ENCODE measurements at regions not wholly inside any gene's neighbourhood (a gene's known extent, or its start where the extent isn't known, plus 50 kb on each side); places are given as distances from the start of the nearest gene placed in this dataset.

GRCh38 chr7:35371221-35371620 is 117.3 kb upstream of the TBX20 start:
- TF ChIP-seq, protein P1, sequence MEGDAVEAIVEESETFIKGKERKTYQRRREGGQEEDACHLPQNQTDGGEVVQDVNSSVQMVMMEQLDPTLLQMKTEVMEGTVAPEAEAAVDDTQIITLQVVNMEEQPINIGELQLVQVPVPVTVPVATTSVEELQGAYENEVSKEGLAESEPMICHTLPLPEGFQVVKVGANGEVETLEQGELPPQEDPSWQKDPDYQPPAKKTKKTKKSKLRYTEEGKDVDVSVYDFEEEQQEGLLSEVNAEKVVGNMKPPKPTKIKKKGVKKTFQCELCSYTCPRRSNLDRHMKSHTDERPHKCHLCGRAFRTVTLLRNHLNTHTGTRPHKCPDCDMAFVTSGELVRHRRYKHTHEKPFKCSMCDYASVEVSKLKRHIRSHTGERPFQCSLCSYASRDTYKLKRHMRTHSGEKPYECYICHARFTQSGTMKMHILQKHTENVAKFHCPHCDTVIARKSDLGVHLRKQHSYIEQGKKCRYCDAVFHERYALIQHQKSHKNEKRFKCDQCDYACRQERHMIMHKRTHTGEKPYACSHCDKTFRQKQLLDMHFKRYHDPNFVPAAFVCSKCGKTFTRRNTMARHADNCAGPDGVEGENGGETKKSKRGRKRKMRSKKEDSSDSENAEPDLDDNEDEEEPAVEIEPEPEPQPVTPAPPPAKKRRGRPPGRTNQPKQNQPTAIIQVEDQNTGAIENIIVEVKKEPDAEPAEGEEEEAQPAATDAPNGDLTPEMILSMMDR (IDR thresholded peaks at IDR 0.05; ENCODE audit: unreplicated experiment): no peak
- Mint-ChIP-seq H3K27ac (no peak overlapping the region), H3K27me3 (peaks cover 6% of the 10 kb centered on the region), H3K4me3 (ENCODE audit: low read depth) (no peak overlapping the region), H3K9me3 (ENCODE audit: low read depth) (peaks cover 9% of the 10 kb centered on the region), H3K36me3 (ENCODE audit: insufficient read depth) (no peaks in the 10 kb centered on the region), H3K4me1 (ENCODE audit: low read depth) (peaks cover 1% of the 10 kb centered on the region)
- no peak for DNase-seq (ENCODE audit: low spot score, unreplicated experiment)

DNA sequence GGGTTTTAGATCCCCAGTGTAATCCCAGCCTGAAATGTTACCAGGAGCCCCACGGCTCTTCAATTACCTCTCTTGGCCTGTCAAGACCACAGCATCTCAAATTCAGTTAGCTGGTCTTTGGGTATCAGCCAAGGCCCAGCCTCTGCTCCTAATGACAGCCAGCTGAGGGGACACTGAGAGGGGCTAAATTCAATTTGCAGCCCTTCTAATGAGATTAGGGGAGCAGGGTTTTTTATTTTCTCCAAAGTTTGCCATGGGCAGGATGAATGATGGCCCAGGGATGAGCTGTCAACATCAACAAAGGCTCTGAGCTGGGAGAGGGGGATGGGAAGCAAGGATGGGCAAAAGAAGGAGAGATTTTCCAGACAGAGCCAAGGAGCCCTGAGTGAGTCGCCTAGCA is 116.8 kb upstream of the TBX20 start:
- H3K4me3 Mint-ChIP-seq (ENCODE audit: low read depth): no peak overlapping the region
- no peak overlapping the region for H3K27ac Mint-ChIP-seq
- peaks cover 6% of the 10 kb centered on the region for H3K27me3 Mint-ChIP-seq
- H3K36me3 Mint-ChIP-seq (ENCODE audit: insufficient read depth): no peaks in the 10 kb centered on the region
- H3K4me1 Mint-ChIP-seq (ENCODE audit: low read depth): no peaks in the 10 kb centered on the region
- TF ChIP-seq, protein P1 (IDR thresholded peaks at IDR 0.05; ENCODE audit: unreplicated experiment): no peak
- DNase-seq (ENCODE audit: low spot score, unreplicated experiment): no peak
- peaks cover 9% of the 10 kb centered on the region for H3K9me3 Mint-ChIP-seq (ENCODE audit: low read depth)

DNA sequence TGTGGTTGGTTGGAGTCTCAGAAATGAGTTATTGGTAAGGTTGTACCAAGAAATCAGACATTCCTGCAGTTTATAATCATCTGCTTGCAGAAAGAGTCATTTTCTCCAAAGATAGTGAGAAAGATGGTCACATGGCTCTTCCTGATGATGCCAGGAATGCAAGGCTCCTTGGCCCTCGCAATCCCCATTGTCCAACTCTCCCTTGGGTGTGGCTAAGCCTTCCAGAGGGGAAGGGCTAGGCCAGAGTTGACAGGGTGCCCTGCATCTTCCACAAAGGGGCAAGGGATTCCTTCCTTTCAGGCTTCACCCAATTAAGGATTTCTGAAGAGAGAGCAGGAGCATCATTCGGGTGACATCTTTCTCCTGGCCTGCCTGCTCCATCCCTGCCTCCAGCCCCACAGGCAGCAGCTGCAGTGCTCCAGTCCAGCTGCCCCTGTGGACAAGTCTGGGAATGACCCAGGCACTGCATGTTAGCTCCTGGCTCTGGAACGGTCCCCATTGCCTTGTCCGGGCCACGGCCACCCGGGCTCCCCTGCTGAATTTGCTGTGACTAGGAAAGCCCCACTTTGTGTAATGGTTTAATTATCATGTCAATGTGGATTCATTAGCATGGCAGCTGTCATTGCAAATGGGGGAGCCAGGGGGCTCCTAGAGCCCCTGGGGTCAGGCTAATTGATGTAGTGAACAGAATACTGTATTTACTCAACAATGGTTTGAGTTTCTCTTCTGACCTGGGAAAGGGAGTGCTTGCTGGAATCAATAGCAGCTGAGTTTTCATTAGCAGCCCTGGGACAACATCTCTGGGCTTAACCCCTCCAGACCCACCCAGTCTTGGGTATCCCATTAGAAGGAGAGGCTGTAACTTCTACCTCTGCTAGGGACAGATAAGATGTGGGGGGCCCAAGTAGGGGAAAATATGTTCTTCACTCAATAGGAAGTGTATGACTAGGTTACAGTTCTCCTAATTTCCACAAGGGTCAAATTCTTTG is 112.6 kb upstream of the TBX20 start:
- no peak overlapping the region for H3K27ac Mint-ChIP-seq
- DNase-seq (ENCODE audit: low spot score, unreplicated experiment): no peak
- H3K9me3 Mint-ChIP-seq (ENCODE audit: low read depth): no peaks in the 10 kb centered on the region
- H3K4me1 Mint-ChIP-seq (ENCODE audit: low read depth): no peaks in the 10 kb centered on the region
- H3K27me3 Mint-ChIP-seq: no peaks in the 10 kb centered on the region
- no peaks in the 10 kb centered on the region for H3K36me3 Mint-ChIP-seq (ENCODE audit: insufficient read depth)
- TF ChIP-seq, protein P1 (IDR thresholded peaks at IDR 0.05; ENCODE audit: unreplicated experiment): no peak
- H3K4me3 Mint-ChIP-seq (ENCODE audit: low read depth): no peak overlapping the region

DNA sequence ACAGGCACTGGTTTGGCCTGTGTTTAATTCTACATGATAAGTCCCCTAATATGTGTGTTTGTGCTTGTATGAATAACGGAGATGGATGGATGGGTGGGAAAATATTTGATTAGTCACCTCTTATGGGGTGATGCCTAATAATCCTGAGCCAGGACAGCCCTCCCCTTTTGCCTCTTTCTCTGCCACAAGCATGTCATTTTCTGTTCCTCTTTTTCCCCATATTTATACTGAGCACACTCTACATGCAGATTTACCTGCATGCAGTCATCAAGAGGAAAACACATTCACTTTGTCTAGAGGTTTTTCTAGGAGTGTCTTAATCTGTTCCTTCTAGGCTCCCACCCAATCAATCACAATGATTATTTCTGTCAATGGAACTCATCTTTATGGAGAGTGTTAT is 111.6 kb upstream of the TBX20 start:
- Mint-ChIP-seq H3K4me3 (ENCODE audit: low read depth) (no peak overlapping the region), H3K27ac (no peak overlapping the region), H3K9me3 (ENCODE audit: low read depth) (no peaks in the 10 kb centered on the region), H3K36me3 (ENCODE audit: insufficient read depth) (no peaks in the 10 kb centered on the region), H3K27me3 (no peaks in the 10 kb centered on the region), H3K4me1 (ENCODE audit: low read depth) (no peaks in the 10 kb centered on the region)
- TF ChIP-seq, protein P1 (IDR thresholded peaks at IDR 0.05; ENCODE audit: unreplicated experiment): no peak
- no peak for DNase-seq (ENCODE audit: low spot score, unreplicated experiment)

- H3K36me3 Mint-ChIP-seq (ENCODE audit: insufficient read depth): no peaks in the 10 kb centered on the region
- no peak overlapping the region for H3K27ac Mint-ChIP-seq
- no peak for DNase-seq (ENCODE audit: low spot score, unreplicated experiment)
- H3K9me3 Mint-ChIP-seq (ENCODE audit: low read depth): no peaks in the 10 kb centered on the region
- no peak overlapping the region for H3K4me3 Mint-ChIP-seq (ENCODE audit: low read depth)
- no peaks in the 10 kb centered on the region for H3K4me1 Mint-ChIP-seq (ENCODE audit: low read depth)
- no peaks in the 10 kb centered on the region for H3K27me3 Mint-ChIP-seq
- TF ChIP-seq, protein P1 (IDR thresholded peaks at IDR 0.05; ENCODE audit: unreplicated experiment): no peak
Measured at GRCh38 chr7:35362341-35362740, 108.4 kb upstream of the TBX20 start.

Data from progenitor cell of endocrine pancreas (in vitro differentiated cells).